ENCODE measurements at regions not wholly inside any gene's neighbourhood (a gene's known extent, or its start where the extent isn't known, plus 50 kb on each side); places are given as distances from the start of the nearest gene placed in this dataset.

- H3K27ac Mint-ChIP-seq: no peak overlapping the region
- no peaks in the 10 kb centered on the region for H3K36me3 Mint-ChIP-seq
- H3K4me1 Mint-ChIP-seq: peaks cover 0 to 3% (median 0%) of the 10 kb centered on the region in 4 donors
- H3K27me3 Mint-ChIP-seq: no peaks in the 10 kb centered on the region
- no peak overlapping the region for H3K4me3 ChIP-seq (ENCODE audit: low read depth, low read length)
- ATAC-seq (ENCODE audit: low read depth in 2 of 2) (no peak), DNase-seq (no peak)
- no peak overlapping the region for H3K27ac ChIP-seq (ENCODE audit: insufficient read depth, low read length, poor library complexity, severe bottlenecking)
- H3K36me3 ChIP-seq (ENCODE audit: control insufficient read depth, insufficient read depth, low read length): no peaks in the 10 kb centered on the region
- H3K4me1 ChIP-seq (ENCODE audit: control insufficient read depth, insufficient read depth, low read length, poor library complexity, severe bottlenecking): no peaks in the 10 kb centered on the region
- H3K9me3 ChIP-seq (ENCODE audit: control insufficient read depth in 2 of 2, low read length in 2 of 2): no peaks in the 10 kb centered on the region
- H3K9me3 Mint-ChIP-seq: peaks cover 0 to 3% (median 0%) of the 10 kb centered on the region in 7 donors
- no peaks in the 10 kb centered on the region for H3K27me3 ChIP-seq (ENCODE audit: control insufficient read depth, insufficient read depth, low read length)
- H3K4me3 Mint-ChIP-seq: no peak overlapping the region
These were observed 94.8 kb downstream of the CCDC71L start for GRCh38 chr7:106566196-106566595.

GRCh38 chr7:106565428-106565827 is 95.5 kb downstream of the CCDC71L start:
- Histone ChIP-seq H3K9me3 (ENCODE audit: control insufficient read depth in 2 of 2, low read length in 2 of 2) (no peaks in the 10 kb centered on the region), H3K27ac (ENCODE audit: insufficient read depth, low read length, poor library complexity, severe bottlenecking) (no peak overlapping the region), H3K4me3 (ENCODE audit: low read depth, low read length) (no peak overlapping the region), H3K27me3 (ENCODE audit: control insufficient read depth, insufficient read depth, low read length) (no peaks in the 10 kb centered on the region), H3K4me1 (ENCODE audit: control insufficient read depth, insufficient read depth, low read length, poor library complexity, severe bottlenecking) (no peaks in the 10 kb centered on the region), H3K36me3 (ENCODE audit: control insufficient read depth, insufficient read depth, low read length) (no peaks in the 10 kb centered on the region)
- DNase-seq (no peak), ATAC-seq (ENCODE audit: low read depth in 2 of 2) (no peak)
- Mint-ChIP-seq H3K9me3 (peaks cover 0 to 3% (median 0%) of the 10 kb centered on the region in 7 donors), H3K4me1 (no peaks in the 10 kb centered on the region), H3K36me3 (no peaks in the 10 kb centered on the region), H3K27ac (no peak overlapping the region), H3K4me3 (no peak overlapping the region), H3K27me3 (no peaks in the 10 kb centered on the region)

GRCh38 chr7:106563466-106564150 is 97.3 kb downstream of the CCDC71L start:
- ATAC-seq (ENCODE audit: low read depth in 2 of 2): no peak
- Mint-ChIP-seq H3K4me3 (no peak overlapping the region), H3K9me3 (peaks cover 0 to 4% (median 0%) of the 10 kb centered on the region in 7 donors), H3K27ac (no peak overlapping the region), H3K4me1 (no peaks in the 10 kb centered on the region), H3K27me3 (peaks cover 5% of the 10 kb centered on the region), H3K36me3 (no peaks in the 10 kb centered on the region)
- H3K27me3 ChIP-seq (ENCODE audit: control insufficient read depth, insufficient read depth, low read length): no peaks in the 10 kb centered on the region
- H3K9me3 ChIP-seq (ENCODE audit: control insufficient read depth in 2 of 2, low read length in 2 of 2): no peaks in the 10 kb centered on the region
- no peak overlapping the region for H3K4me3 ChIP-seq (ENCODE audit: low read depth, low read length)
- H3K4me1 ChIP-seq (ENCODE audit: control insufficient read depth, insufficient read depth, low read length, poor library complexity, severe bottlenecking): no peaks in the 10 kb centered on the region
- no peak for DNase-seq
- no peak overlapping the region for H3K27ac ChIP-seq (ENCODE audit: insufficient read depth, low read length, poor library complexity, severe bottlenecking)
- H3K36me3 ChIP-seq (ENCODE audit: control insufficient read depth, insufficient read depth, low read length): no peaks in the 10 kb centered on the region

GRCh38 chr7:106562711-106563366 is 98.1 kb downstream of the CCDC71L start:
- H3K36me3 ChIP-seq (ENCODE audit: control insufficient read depth, insufficient read depth, low read length): no peaks in the 10 kb centered on the region
- Mint-ChIP-seq H3K4me1 (no peaks in the 10 kb centered on the region), H3K4me3 (no peak overlapping the region), H3K27me3 (peaks cover 5% of the 10 kb centered on the region), H3K27ac (no peak overlapping the region), H3K36me3 (no peaks in the 10 kb centered on the region), H3K9me3 (peaks cover 0 to 3% (median 0%) of the 10 kb centered on the region in 7 donors)
- DNase-seq (no peak), ATAC-seq (ENCODE audit: low read depth in 2 of 2) (no peak)
- no peaks in the 10 kb centered on the region for H3K4me1 ChIP-seq (ENCODE audit: control insufficient read depth, insufficient read depth, low read length, poor library complexity, severe bottlenecking)
- no peaks in the 10 kb centered on the region for H3K9me3 ChIP-seq (ENCODE audit: control insufficient read depth in 2 of 2, low read length in 2 of 2)
- no peak overlapping the region for H3K4me3 ChIP-seq (ENCODE audit: low read depth, low read length)
- no peak overlapping the region for H3K27ac ChIP-seq (ENCODE audit: insufficient read depth, low read length, poor library complexity, severe bottlenecking)
- no peaks in the 10 kb centered on the region for H3K27me3 ChIP-seq (ENCODE audit: control insufficient read depth, insufficient read depth, low read length)

- Histone ChIP-seq H3K4me3 (ENCODE audit: low read depth, low read length) (no peak overlapping the region), H3K27me3 (ENCODE audit: control insufficient read depth, insufficient read depth, low read length) (no peaks in the 10 kb centered on the region), H3K36me3 (ENCODE audit: control insufficient read depth, insufficient read depth, low read length) (no peaks in the 10 kb centered on the region), H3K27ac (ENCODE audit: insufficient read depth, low read length, poor library complexity, severe bottlenecking) (no peak overlapping the region), H3K4me1 (ENCODE audit: control insufficient read depth, insufficient read depth, low read length, poor library complexity, severe bottlenecking) (no peaks in the 10 kb centered on the region), H3K9me3 (ENCODE audit: control insufficient read depth in 2 of 2, low read length in 2 of 2) (no peaks in the 10 kb centered on the region)
- H3K9me3 Mint-ChIP-seq: peaks cover 0 to 5% (median 0%) of the 10 kb centered on the region in 7 donors
- DNase-seq: no peak
- no peak overlapping the region for H3K4me3 Mint-ChIP-seq
- no peak for ATAC-seq (ENCODE audit: low read depth in 2 of 2)
- H3K27me3 Mint-ChIP-seq: peaks cover 5% of the 10 kb centered on the region
- no peak overlapping the region for H3K27ac Mint-ChIP-seq
- H3K4me1 Mint-ChIP-seq: no peaks in the 10 kb centered on the region
- H3K36me3 Mint-ChIP-seq: no peaks in the 10 kb centered on the region
These were observed 99.1 kb downstream of the CCDC71L start for GRCh38 chr7:106561666-106562411.

- peaks cover 0 to 5% (median 0%) of the 10 kb centered on the region in 7 donors for H3K9me3 Mint-ChIP-seq
- H3K4me1 Mint-ChIP-seq: no peaks in the 10 kb centered on the region
- DNase-seq: no peak
- no peak overlapping the region for H3K27ac Mint-ChIP-seq
- H3K36me3 Mint-ChIP-seq: no peaks in the 10 kb centered on the region
- no peaks in the 10 kb centered on the region for H3K36me3 ChIP-seq (ENCODE audit: control insufficient read depth, insufficient read depth, low read length)
- H3K4me1 ChIP-seq (ENCODE audit: control insufficient read depth, insufficient read depth, low read length, poor library complexity, severe bottlenecking): no peaks in the 10 kb centered on the region
- ATAC-seq (ENCODE audit: low read depth in 2 of 2): no peak
- no peaks in the 10 kb centered on the region for H3K27me3 ChIP-seq (ENCODE audit: control insufficient read depth, insufficient read depth, low read length)
- H3K9me3 ChIP-seq (ENCODE audit: control insufficient read depth in 2 of 2, low read length in 2 of 2): no peaks in the 10 kb centered on the region
- H3K27me3 Mint-ChIP-seq: peaks cover 5% of the 10 kb centered on the region
- no peak overlapping the region for H3K4me3 Mint-ChIP-seq
- no peak overlapping the region for H3K27ac ChIP-seq (ENCODE audit: insufficient read depth, low read length, poor library complexity, severe bottlenecking)
- H3K4me3 ChIP-seq (ENCODE audit: low read depth, low read length): no peak overlapping the region
These were observed 99.8 kb downstream of the CCDC71L start for GRCh38 chr7:106561151-106561550.

- no peaks in the 10 kb centered on the region for H3K4me1 ChIP-seq (ENCODE audit: control insufficient read depth, insufficient read depth, low read length, poor library complexity, severe bottlenecking)
- DNase-seq (no peak), ATAC-seq (ENCODE audit: low read depth in 2 of 2) (no peak)
- Mint-ChIP-seq H3K36me3 (no peaks in the 10 kb centered on the region), H3K27ac (no peak overlapping the region), H3K4me1 (no peaks in the 10 kb centered on the region), H3K4me3 (no peak overlapping the region), H3K27me3 (peaks cover 5% of the 10 kb centered on the region), H3K9me3 (peaks cover 0 to 8% (median 0%) of the 10 kb centered on the region in 7 donors)
- H3K27me3 ChIP-seq (ENCODE audit: control insufficient read depth, insufficient read depth, low read length): no peaks in the 10 kb centered on the region
- no peaks in the 10 kb centered on the region for H3K9me3 ChIP-seq (ENCODE audit: control insufficient read depth in 2 of 2, low read length in 2 of 2)
- no peak overlapping the region for H3K27ac ChIP-seq (ENCODE audit: insufficient read depth, low read length, poor library complexity, severe bottlenecking)
- H3K4me3 ChIP-seq (ENCODE audit: low read depth, low read length): no peak overlapping the region
- H3K36me3 ChIP-seq (ENCODE audit: control insufficient read depth, insufficient read depth, low read length): no peaks in the 10 kb centered on the region
These were observed 100.5 kb downstream of the CCDC71L start for GRCh38 chr7:106560482-106560881.
